GM10266 (cell line): ENCODE measurements at regions not wholly inside any gene's neighbourhood (a gene's known extent, or its start where the extent isn't known, plus 50 kb on each side); places are given as distances from the start of the nearest gene placed in this dataset.
"Not testable (repeated sequence)": the region's sequence is repeated elsewhere in the genome, so short reads cannot be mapped to it uniquely, and the experiment has no call there.

ENCODE experiments used
- DNase-seq: peaks from one replicate; pipeline ENCODE4 v3.0.0; 2012; ENCODE audit errors: extremely low spot score
- TF ChIP-seq, protein P1 (sequence below): IDR thresholded peaks from 2 replicates; pipeline ENCODE4 v1.5.1; 2012; ENCODE audit warnings: mild to moderate bottlenecking, low read depth; ENCODE audit not compliant: control insufficient read depth, insufficient read depth; ENCODE audit errors: missing control alignments

DNA sequence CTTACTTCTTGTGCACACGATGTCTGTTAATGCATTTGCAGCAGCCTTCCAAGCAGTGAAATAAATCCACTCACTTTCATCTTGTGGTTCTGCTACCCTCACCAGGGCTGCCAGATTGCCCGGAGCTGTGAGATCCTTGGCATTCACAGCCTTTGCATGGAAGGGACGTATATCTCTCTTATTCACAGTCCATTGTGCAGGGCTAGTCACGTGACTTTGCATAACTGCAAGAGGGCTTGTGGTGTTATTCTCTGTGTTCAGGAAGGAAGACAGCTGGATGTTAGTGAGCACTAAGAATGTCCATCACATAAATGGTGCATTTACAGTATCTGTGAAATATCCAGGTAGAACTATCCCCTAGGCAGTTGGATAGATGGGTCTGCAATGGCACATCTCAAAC is 96.5 kb upstream of the BEND4 start:
- TF ChIP-seq, protein P1, sequence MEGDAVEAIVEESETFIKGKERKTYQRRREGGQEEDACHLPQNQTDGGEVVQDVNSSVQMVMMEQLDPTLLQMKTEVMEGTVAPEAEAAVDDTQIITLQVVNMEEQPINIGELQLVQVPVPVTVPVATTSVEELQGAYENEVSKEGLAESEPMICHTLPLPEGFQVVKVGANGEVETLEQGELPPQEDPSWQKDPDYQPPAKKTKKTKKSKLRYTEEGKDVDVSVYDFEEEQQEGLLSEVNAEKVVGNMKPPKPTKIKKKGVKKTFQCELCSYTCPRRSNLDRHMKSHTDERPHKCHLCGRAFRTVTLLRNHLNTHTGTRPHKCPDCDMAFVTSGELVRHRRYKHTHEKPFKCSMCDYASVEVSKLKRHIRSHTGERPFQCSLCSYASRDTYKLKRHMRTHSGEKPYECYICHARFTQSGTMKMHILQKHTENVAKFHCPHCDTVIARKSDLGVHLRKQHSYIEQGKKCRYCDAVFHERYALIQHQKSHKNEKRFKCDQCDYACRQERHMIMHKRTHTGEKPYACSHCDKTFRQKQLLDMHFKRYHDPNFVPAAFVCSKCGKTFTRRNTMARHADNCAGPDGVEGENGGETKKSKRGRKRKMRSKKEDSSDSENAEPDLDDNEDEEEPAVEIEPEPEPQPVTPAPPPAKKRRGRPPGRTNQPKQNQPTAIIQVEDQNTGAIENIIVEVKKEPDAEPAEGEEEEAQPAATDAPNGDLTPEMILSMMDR = no peak
- DNase-seq = no peak

DNA sequence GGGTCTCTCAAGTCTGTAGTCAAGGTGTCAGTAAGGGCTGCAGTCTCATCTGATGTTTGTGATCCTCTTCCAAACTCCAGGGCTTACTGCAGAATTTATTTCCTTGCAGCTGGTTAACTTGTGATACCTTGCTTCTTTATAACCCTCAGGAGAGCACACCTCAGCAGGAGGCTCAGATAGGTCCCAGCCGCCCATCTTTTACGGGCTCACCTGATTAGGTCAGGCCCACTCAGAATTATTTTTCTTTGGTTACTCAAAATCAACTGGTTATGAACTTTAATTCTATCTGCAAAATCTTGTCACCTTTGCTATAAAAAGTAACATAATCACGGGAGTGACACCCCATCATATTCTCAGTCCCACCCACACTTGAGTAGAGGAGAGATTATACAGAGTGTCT is 99.9 kb upstream of the BEND4 start:
- TF ChIP-seq, protein P1 = no peak
- no peak for DNase-seq

DNA sequence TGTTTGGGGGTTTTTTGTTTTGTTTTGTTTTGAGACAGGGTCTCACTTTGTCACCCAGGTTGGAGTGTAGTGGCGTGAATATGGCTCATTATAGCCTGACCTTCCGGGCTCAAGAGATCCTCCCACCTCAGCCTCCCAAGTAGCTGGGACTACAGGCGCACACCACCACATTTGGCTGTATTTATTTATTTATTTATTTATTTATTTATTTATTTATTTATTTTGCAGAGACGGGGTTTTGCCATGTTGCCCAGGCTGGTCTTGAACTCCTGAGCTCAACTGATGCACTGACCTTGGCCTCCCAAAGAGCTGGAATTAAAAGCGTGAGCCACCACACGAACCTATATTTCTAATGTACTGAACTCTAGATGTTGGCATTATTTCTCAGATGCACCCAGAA is 105.2 kb upstream of the BEND4 start:
- not testable (repeated sequence) for DNase-seq

DNA sequence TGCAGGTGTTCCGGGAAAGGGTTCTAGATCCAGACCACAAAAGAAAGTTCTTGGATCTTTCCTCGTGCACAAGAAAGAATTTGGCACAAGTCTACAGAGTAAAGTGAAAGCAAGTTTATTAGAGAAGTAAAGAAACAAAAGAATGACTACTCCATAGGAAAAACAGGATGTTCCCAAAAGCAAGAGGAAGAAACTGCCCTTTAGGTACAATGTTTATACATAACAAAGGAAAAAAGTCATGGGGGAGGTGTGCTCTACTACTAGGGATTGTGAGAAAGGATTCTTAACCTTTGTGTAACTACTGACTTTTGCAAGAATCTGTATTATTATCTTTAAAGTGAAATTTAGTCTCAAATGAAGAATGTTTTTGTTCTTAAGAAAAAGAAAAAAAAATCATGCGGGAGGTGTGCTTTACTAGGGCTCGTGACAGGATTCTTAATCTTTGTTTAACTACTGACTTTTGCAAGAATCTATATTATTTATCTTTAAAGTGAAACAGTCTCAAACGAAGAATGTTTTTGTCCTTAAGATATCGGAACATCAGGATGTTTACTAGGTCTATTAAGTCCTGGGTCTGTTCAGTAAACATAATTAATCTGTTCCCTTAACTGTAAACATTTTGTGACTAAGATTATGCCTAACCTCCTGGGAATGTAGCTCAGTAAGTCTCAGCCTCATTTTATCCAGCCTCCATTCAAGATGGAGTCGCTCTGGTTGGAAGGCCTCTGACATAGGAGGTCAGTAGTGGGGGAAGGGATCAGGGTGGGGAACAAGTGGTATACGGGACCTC is 110.4 kb upstream of the BEND4 start:
- TF ChIP-seq, protein P1 = no peak
- no peak for DNase-seq

DNA sequence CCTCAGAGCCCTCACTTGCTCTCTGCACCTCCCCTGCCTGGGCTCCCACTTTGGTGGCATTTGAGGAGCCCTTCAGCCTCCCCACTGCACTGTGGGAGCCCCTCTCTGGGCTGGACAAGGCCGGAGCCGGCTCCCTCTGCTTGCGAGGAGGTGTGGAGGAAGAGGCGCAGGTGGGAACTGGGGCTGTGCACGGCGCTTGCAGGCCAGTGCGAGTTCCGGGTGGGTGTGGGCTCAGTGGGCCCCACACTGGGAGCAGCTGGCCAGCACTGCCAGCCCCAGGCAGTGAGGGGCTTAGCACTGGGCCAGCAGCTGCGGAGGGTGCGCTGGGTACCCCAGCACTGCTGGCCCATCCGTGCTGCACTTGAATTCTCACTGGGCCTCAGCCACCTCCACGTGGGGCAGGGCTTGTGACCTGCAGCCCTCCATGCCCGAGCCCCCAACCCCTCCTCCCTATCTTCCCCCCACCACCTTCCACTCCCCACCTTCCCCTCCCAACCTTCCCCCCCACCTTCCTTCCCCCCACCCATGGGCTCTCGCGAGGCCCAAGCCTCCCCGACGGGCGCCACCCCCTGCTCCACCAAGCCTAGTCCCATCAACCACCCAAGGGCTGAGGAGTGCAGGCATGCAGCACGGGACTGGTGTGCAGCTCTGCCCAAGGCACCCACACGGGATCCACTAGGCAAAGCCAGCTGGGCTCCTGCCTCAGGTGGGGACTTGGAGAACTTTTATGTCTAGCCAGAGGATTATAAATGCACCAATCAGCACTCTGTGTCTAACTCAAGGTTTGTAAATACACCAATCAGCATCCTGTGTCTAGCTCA is 113.5 kb upstream of the BEND4 start:
- TF ChIP-seq, protein P1 = no peak
- DNase-seq = no peak

DNA sequence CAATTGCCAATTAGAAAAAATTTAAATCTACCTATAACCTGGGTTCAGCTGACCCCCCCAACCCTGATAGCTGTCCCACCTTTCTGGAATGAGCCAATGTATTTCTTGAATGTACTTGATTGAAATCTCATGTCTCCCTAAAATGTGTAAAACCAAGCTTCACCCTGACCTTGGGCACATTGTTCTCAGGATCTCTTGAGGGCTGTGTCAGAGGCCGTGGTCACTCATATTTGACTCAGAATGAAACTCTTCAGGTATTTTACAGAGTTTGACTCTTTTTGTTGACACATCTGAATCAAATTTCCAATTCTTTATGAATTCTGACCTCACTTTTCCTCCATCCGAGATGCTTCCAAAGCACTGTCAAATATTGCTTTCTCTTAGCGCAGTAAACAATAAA is 115.3 kb upstream of the BEND4 start:
- TF ChIP-seq, protein P1 = no peak
- DNase-seq = no peak

DNA sequence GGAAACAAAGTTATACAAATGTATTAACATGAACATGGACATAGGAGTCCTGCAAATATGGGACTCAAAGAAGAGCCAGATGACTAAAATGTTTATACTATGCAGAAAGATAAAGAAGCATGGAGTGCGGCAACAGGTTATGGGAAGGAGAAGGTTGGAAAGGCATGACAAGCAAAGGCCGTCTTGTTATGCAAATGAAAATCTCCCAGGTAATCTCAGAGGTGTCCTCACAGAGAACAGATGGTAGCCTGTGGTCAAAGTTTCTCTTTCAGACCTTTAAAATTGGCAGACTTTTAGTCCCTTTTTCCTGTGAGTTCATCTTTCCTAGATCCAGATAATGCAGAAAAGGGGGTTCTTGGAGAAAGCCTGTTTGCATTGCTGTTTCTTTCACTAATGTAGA is 116.4 kb upstream of the BEND4 start:
- DNase-seq = no peak
- TF ChIP-seq, protein P1 = no peak
